ENCODE measurements at regions not wholly inside any gene's neighbourhood (a gene's known extent, or its start where the extent isn't known, plus 50 kb on each side); places are given as distances from the start of the nearest gene placed in this dataset.

DNA sequence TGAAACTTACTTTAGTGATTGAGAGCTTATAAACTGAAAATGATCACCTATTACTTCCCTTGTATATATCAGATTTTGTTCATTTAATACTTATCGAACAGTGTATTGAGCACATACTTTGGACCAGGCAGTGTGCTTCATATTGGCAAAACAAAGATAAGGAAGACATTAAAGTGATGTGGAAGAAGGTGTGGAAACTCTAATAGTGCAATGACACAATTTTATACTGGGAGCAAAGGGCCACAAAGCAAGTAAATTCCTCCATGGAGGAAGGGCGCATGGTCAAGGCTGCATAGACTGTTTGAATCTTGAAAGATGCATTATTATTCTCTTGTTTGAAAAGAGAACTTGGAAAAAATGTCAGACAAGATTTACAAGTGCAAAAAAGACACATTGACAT is 936.5 kb upstream of the DDX18 start:
- H3K4me3 ChIP-seq (ENCODE audit: low read depth, low read length, poor library complexity, severe bottlenecking), result no peak overlapping the region
- no peaks in the 10 kb centered on the region for H3K9me3 ChIP-seq (ENCODE audit: low read length)
- H3K9me2 ChIP-seq (ENCODE audit: insufficient read depth, low read length), result no peaks in the 10 kb centered on the region
- H3K4me2 ChIP-seq (ENCODE audit: low read length), result no peak overlapping the region
- intact Hi-C loops (cut with micrococcal nuclease; ENCODE audit: unreplicated experiment), result no loop called here
- no peaks in the 10 kb centered on the region for H3K36me3 ChIP-seq (ENCODE audit: insufficient read depth, low read length)
- ChIA-PET POLR2A (no interaction called here), CTCF (ENCODE audit: unreplicated experiment) (no interaction called here)
- H3K4me1 ChIP-seq (ENCODE audit: insufficient read depth, low read length, poor library complexity, severe bottlenecking), result no peaks in the 10 kb centered on the region
- no peak overlapping the region for H2AFZ ChIP-seq (ENCODE audit: low read length)
- no TSS peak for BruUV-seq (replicated peaks)
- TF ChIP-seq, protein P1, sequence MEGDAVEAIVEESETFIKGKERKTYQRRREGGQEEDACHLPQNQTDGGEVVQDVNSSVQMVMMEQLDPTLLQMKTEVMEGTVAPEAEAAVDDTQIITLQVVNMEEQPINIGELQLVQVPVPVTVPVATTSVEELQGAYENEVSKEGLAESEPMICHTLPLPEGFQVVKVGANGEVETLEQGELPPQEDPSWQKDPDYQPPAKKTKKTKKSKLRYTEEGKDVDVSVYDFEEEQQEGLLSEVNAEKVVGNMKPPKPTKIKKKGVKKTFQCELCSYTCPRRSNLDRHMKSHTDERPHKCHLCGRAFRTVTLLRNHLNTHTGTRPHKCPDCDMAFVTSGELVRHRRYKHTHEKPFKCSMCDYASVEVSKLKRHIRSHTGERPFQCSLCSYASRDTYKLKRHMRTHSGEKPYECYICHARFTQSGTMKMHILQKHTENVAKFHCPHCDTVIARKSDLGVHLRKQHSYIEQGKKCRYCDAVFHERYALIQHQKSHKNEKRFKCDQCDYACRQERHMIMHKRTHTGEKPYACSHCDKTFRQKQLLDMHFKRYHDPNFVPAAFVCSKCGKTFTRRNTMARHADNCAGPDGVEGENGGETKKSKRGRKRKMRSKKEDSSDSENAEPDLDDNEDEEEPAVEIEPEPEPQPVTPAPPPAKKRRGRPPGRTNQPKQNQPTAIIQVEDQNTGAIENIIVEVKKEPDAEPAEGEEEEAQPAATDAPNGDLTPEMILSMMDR (conservative IDR thresholded peaks at IDR 0.05; ENCODE audit: low read length), result no peak
- TF ChIP-seq EZH2phosphoT487 (IDR thresholded peaks at IDR 0.05; ENCODE audit: borderline replicate concordance, low read depth, low read length), result no peak
- H3K79me2 ChIP-seq (ENCODE audit: insufficient read depth, low read depth, low read length), result no peaks in the 10 kb centered on the region
- H3K27ac ChIP-seq (ENCODE audit: low read depth, low read length, poor library complexity, severe bottlenecking), result no peak overlapping the region
- no peak for DNase-seq (ENCODE audit: low spot score)
- H4K20me1 ChIP-seq (ENCODE audit: insufficient read depth, low read length), result no peaks in the 10 kb centered on the region

DNA sequence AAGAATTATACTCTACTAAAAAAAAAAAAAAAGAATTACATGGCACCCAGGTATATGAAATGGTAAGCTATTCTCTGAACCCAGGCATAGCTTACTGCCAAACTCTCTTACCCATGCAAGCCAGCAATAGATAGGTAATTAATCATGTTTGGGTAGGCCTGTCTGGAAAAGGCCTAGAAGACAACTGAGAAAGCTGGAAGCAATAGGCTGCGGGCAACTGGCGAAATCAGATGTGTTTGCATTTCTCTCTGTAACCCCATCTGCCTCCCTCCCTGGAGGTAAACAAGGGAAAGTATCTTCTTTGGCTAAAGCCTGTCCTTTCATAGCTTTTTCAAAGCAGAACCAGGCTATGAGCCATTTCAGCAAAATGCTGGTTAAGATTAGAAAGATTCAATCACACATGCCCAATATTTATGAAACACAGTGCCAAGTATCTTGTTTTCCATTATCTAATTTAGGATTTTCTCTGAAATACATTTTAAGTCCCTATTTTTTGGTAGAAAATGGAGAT is 934.8 kb upstream of the DDX18 start:
- no peak overlapping the region for H3K4me2 ChIP-seq (ENCODE audit: low read length)
- no peak for TF ChIP-seq EZH2phosphoT487 (IDR thresholded peaks at IDR 0.05; ENCODE audit: borderline replicate concordance, low read depth, low read length)
- TF ChIP-seq, protein P1 (conservative IDR thresholded peaks at IDR 0.05; ENCODE audit: low read length), result no peak
- POLR2A ChIA-PET, result interaction anchor here (1.0 to 1.1 kb wide), 2 partner anchors 19 to 41 kb away, joined by 3 read pairs; no protein-coding TSS in a partner anchor
- H3K27ac ChIP-seq (ENCODE audit: low read depth, low read length, poor library complexity, severe bottlenecking), result no peak overlapping the region
- H3K79me2 ChIP-seq (ENCODE audit: insufficient read depth, low read depth, low read length), result no peaks in the 10 kb centered on the region
- no peak overlapping the region for H2AFZ ChIP-seq (ENCODE audit: low read length)
- BruUV-seq (replicated peaks), result no TSS peak
- no peaks in the 10 kb centered on the region for H3K9me2 ChIP-seq (ENCODE audit: insufficient read depth, low read length)
- CTCF ChIA-PET (ENCODE audit: unreplicated experiment), result no interaction called here
- H3K9me3 ChIP-seq (ENCODE audit: low read length), result no peaks in the 10 kb centered on the region
- H3K36me3 ChIP-seq (ENCODE audit: insufficient read depth, low read length), result no peaks in the 10 kb centered on the region
- intact Hi-C loops (cut with micrococcal nuclease; ENCODE audit: unreplicated experiment), result no loop called here
- H4K20me1 ChIP-seq (ENCODE audit: insufficient read depth, low read length), result no peaks in the 10 kb centered on the region
- DNase-seq (ENCODE audit: low spot score), result no peak
- H3K4me3 ChIP-seq (ENCODE audit: low read depth, low read length, poor library complexity, severe bottlenecking), result no peak overlapping the region
- no peaks in the 10 kb centered on the region for H3K4me1 ChIP-seq (ENCODE audit: insufficient read depth, low read length, poor library complexity, severe bottlenecking)

DNA sequence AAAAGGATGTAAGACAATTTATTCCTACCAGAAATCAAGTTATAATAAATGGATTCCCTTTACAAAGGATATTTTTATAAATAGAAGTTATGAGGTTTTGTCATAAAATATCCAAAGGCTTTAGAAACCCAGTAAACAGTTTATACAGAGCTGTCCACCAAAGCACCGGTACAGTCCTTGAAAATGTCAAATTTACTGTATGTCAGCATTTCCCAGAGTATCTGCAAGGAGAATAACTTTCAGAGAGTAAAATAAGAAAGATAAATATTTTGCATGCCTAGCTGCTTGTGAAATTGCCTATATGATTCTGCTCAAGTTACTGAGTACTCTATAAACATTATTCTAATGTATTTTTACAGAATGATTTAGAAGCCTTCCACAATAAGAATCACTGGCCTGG is 923.3 kb upstream of the DDX18 start:
- no peaks in the 10 kb centered on the region for H3K4me1 ChIP-seq (ENCODE audit: insufficient read depth, low read length, poor library complexity, severe bottlenecking)
- TF ChIP-seq, protein P1 (conservative IDR thresholded peaks at IDR 0.05; ENCODE audit: low read length), result no peak
- H3K9me2 ChIP-seq (ENCODE audit: insufficient read depth, low read length), result no peaks in the 10 kb centered on the region
- ChIA-PET CTCF (ENCODE audit: unreplicated experiment) (no interaction called here), POLR2A (interaction anchor here (1.3 kb wide), 1 partner anchor 8 kb away, joined by 3 read pairs; no protein-coding TSS in a partner anchor)
- BruUV-seq (replicated peaks), result no TSS peak
- H3K27ac ChIP-seq (ENCODE audit: low read depth, low read length, poor library complexity, severe bottlenecking), result no peak overlapping the region
- no peak overlapping the region for H3K4me2 ChIP-seq (ENCODE audit: low read length)
- no peaks in the 10 kb centered on the region for H3K36me3 ChIP-seq (ENCODE audit: insufficient read depth, low read length)
- no peaks in the 10 kb centered on the region for H3K79me2 ChIP-seq (ENCODE audit: insufficient read depth, low read depth, low read length)
- no peak for DNase-seq (ENCODE audit: low spot score)
- no peak overlapping the region for H2AFZ ChIP-seq (ENCODE audit: low read length)
- H3K4me3 ChIP-seq (ENCODE audit: low read depth, low read length, poor library complexity, severe bottlenecking), result no peak overlapping the region
- H4K20me1 ChIP-seq (ENCODE audit: insufficient read depth, low read length), result no peaks in the 10 kb centered on the region
- H3K9me3 ChIP-seq (ENCODE audit: low read length), result no peaks in the 10 kb centered on the region
- intact Hi-C loops (cut with micrococcal nuclease; ENCODE audit: unreplicated experiment), result no loop called here
